ENCODE measurements at regions not wholly inside any gene's neighbourhood (a gene's known extent, or its start where the extent isn't known, plus 50 kb on each side); places are given as distances from the start of the nearest gene placed in this dataset.

DNA sequence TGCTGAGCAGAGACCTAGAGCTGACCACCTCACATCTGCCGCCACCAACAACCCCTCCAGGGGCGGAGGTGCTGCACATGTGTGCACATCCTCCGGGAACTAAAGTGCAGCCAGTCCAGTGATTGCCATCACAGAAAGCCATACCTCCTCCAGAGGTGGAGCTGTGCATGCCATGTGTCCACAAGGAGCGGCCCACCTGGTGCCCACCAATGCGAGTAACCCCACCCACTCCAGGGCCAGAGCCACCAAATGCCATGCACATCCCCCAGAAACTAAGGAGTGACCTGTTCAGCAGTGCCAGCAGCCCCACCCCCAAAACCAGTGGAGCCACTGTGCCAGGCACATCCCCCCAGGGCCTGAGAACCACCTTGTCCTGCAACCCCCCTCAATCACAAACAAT, 557.9 kb downstream of the UQCRFS1 start:
- H3F3A ChIP-seq (ENCODE audit: insufficient read depth, low read depth), result no peaks in the 10 kb centered on the region
- POLR2A ChIA-PET (ENCODE audit: unreplicated experiment), result no interaction called here
- H3K4me1 ChIP-seq (replicated peaks; ENCODE audit: insufficient read depth), result no peaks in the 10 kb centered on the region
- no peak overlapping the region for H3K27ac ChIP-seq
- no peak overlapping the region for H3K4me3 ChIP-seq
- H2AFZ ChIP-seq, result no peak overlapping the region
- no peaks in the 10 kb centered on the region for H3K9me3 ChIP-seq (ENCODE audit: insufficient read depth, low read depth)
- H3K79me2 ChIP-seq (ENCODE audit: low read depth), result no peaks in the 10 kb centered on the region
- no peak for TF ChIP-seq EZH2 (IDR thresholded peaks at IDR 0.05; ENCODE audit: low read depth)
- TF ChIP-seq, protein P1, sequence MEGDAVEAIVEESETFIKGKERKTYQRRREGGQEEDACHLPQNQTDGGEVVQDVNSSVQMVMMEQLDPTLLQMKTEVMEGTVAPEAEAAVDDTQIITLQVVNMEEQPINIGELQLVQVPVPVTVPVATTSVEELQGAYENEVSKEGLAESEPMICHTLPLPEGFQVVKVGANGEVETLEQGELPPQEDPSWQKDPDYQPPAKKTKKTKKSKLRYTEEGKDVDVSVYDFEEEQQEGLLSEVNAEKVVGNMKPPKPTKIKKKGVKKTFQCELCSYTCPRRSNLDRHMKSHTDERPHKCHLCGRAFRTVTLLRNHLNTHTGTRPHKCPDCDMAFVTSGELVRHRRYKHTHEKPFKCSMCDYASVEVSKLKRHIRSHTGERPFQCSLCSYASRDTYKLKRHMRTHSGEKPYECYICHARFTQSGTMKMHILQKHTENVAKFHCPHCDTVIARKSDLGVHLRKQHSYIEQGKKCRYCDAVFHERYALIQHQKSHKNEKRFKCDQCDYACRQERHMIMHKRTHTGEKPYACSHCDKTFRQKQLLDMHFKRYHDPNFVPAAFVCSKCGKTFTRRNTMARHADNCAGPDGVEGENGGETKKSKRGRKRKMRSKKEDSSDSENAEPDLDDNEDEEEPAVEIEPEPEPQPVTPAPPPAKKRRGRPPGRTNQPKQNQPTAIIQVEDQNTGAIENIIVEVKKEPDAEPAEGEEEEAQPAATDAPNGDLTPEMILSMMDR (conservative IDR thresholded peaks at IDR 0.05), result no peak
- no TSS peak for BruUV-seq (replicated peaks)
- peaks cover 9% of the 10 kb centered on the region; the same call in 1 of the 2 replicates for H3K27me3 ChIP-seq (ENCODE audit: insufficient read depth, low read depth)
- H4K20me1 ChIP-seq (ENCODE audit: insufficient read depth), result no peaks in the 10 kb centered on the region
- no peaks in the 10 kb centered on the region; the same call in 1 of the 2 replicates for H3K9me2 ChIP-seq (ENCODE audit: insufficient read depth)
- H3K36me3 ChIP-seq (ENCODE audit: low read depth), result no peaks in the 10 kb centered on the region
- intact Hi-C loops (cut with micrococcal nuclease; ENCODE audit: unreplicated experiment), result no loop called here
- H3K4me2 ChIP-seq, result no peak overlapping the region
- CTCF ChIA-PET, result no interaction called here
- DNase-seq, result no peak

DNA sequence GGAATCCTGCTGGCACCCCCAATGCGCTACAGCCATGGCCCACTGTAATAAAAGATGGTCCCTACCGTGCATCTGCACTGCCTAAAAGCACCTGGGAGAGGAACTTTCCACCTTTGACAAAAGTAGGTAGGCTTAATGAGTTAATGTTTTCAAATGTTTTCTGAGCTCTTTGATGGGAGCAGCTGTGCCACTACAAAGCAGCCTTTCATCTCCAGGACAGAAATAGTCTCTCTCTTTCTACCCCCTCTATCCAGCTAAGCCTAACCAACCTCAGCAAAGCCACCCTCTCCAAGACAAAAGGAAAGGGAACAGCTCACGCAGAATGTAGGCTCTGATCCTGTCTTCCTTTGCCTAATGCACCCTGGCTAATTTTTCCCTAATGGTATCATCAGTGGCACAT, 560.2 kb downstream of the UQCRFS1 start:
- ChIA-PET POLR2A (ENCODE audit: unreplicated experiment) (no interaction called here), CTCF (no interaction called here)
- no peak for TF ChIP-seq EZH2 (IDR thresholded peaks at IDR 0.05; ENCODE audit: low read depth)
- TF ChIP-seq, protein P1 (conservative IDR thresholded peaks at IDR 0.05), result no peak
- H3F3A ChIP-seq (ENCODE audit: insufficient read depth, low read depth), result no peaks in the 10 kb centered on the region
- no peaks in the 10 kb centered on the region for H3K4me1 ChIP-seq (replicated peaks; ENCODE audit: insufficient read depth)
- no peaks in the 10 kb centered on the region for H3K79me2 ChIP-seq (ENCODE audit: low read depth)
- no peaks in the 10 kb centered on the region for H3K9me3 ChIP-seq (ENCODE audit: insufficient read depth, low read depth)
- no peak overlapping the region for H3K4me3 ChIP-seq
- no peak overlapping the region for H3K27ac ChIP-seq
- no peak for DNase-seq
- no peaks in the 10 kb centered on the region for H4K20me1 ChIP-seq (ENCODE audit: insufficient read depth)
- H3K27me3 ChIP-seq (ENCODE audit: insufficient read depth, low read depth), result peaks cover 9% of the 10 kb centered on the region; the same call in 1 of the 2 replicates
- H3K9me2 ChIP-seq (ENCODE audit: insufficient read depth), result no peaks in the 10 kb centered on the region
- BruUV-seq (replicated peaks), result no TSS peak
- H3K36me3 ChIP-seq (ENCODE audit: low read depth), result no peaks in the 10 kb centered on the region
- intact Hi-C loops (cut with micrococcal nuclease; ENCODE audit: unreplicated experiment), result no loop called here
- no peak overlapping the region for H3K4me2 ChIP-seq
- H2AFZ ChIP-seq, result no peak overlapping the region

DNA sequence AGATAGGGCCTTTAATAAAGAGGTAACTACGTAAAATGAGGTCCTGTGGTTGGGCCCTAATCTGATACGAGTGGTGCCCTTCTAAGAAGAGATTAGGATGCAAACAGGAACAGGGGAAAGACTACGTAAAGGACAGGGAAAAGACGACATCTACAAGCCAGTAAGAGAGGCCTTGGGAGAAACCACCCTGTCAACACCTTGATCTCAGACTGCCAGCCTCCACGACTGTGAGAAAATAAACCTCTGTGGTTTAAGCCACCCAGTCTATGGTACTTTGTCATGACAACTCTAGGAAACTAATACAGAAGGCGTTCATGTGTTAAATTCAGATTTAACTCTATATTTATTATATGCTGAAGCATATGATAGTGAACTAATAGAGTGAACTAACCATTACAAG, 566.3 kb downstream of the UQCRFS1 start:
- TF ChIP-seq, protein P1 (conservative IDR thresholded peaks at IDR 0.05), result no peak
- no peak for TF ChIP-seq EZH2 (IDR thresholded peaks at IDR 0.05; ENCODE audit: low read depth)
- Histone ChIP-seq H4K20me1 (ENCODE audit: insufficient read depth) (no peaks in the 10 kb centered on the region), H3K9me2 (ENCODE audit: insufficient read depth) (no peaks in the 10 kb centered on the region), H3K4me3 (no peak overlapping the region), H3K4me2 (no peak overlapping the region), H3K79me2 (ENCODE audit: low read depth) (no peaks in the 10 kb centered on the region), H3K27me3 (ENCODE audit: insufficient read depth, low read depth) (peaks cover 12% of the 10 kb centered on the region; the same call in 1 of the 2 replicates), H2AFZ (no peak overlapping the region), H3K27ac (no peak overlapping the region), H3F3A (ENCODE audit: insufficient read depth, low read depth) (no peaks in the 10 kb centered on the region), H3K9me3 (ENCODE audit: insufficient read depth, low read depth) (no peaks in the 10 kb centered on the region), H3K36me3 (ENCODE audit: low read depth) (no peaks in the 10 kb centered on the region), H3K4me1 (replicated peaks; ENCODE audit: insufficient read depth) (no peaks in the 10 kb centered on the region)
- intact Hi-C loops (cut with micrococcal nuclease; ENCODE audit: unreplicated experiment), result no loop called here
- CTCF ChIA-PET, result no interaction called here
- POLR2A ChIA-PET (ENCODE audit: unreplicated experiment), result no interaction called here
- DNase-seq, result no peak
- BruUV-seq (replicated peaks), result no TSS peak

Measured in PC-9 (cell line).